ENCODE measurements at regions not wholly inside any gene's neighbourhood (a gene's known extent, or its start where the extent isn't known, plus 50 kb on each side); places are given as distances from the start of the nearest gene placed in this dataset.

- DNase-seq: no peak
These were observed 124.8 kb downstream of the TTC32 start for GRCh38 chr2:19776941-19777514.

- DNase-seq: no peak
These were observed 125.9 kb downstream of the TTC32 start for GRCh38 chr2:19775838-19776237.

- DNase-seq: no peak
These were observed 126.5 kb downstream of the TTC32 start for GRCh38 chr2:19775315-19775714.

GRCh38 chr2:19774805-19775176 is 127.0 kb downstream of the TTC32 start:
- no peak for DNase-seq

GRCh38 chr2:19772981-19773380 is 128.8 kb downstream of the TTC32 start:
- no peak for DNase-seq

- DNase-seq: no peak
These were observed 132.3 kb downstream of the TTC32 start for GRCh38 chr2:19769513-19769912.

- DNase-seq: no peak
These were observed 133.9 kb downstream of the TTC32 start for GRCh38 chr2:19767899-19768298.

- DNase-seq: no peak
These were observed 136.8 kb downstream of the TTC32 start for GRCh38 chr2:19764998-19765397.

- DNase-seq: no peak
These were observed 138.1 kb downstream of the TTC32 start for GRCh38 chr2:19763731-19764130.

GRCh38 chr2:19762959-19763605 is 138.7 kb downstream of the TTC32 start:
- DNase-seq: no peak

GRCh38 chr2:19762142-19762541 is 139.6 kb downstream of the TTC32 start:
- DNase-seq: no peak

- DNase-seq: no peak
These were observed 141.9 kb downstream of the TTC32 start for GRCh38 chr2:19759880-19760279.

- DNase-seq: no peak
These were observed 143.1 kb downstream of the TTC32 start for GRCh38 chr2:19758658-19759057.

- no peak for DNase-seq
These were observed 144.2 kb downstream of the TTC32 start for GRCh38 chr2:19757586-19757985.

- no peak for DNase-seq
These were observed 146.9 kb downstream of the TTC32 start for GRCh38 chr2:19754907-19755306.

GRCh38 chr2:19753818-19754217 is 148.0 kb downstream of the TTC32 start:
- DNase-seq: no peak

- no peak for DNase-seq
These were observed 148.5 kb downstream of the TTC32 start for GRCh38 chr2:19753314-19753713.

GRCh38 chr2:19752500-19752899 is 149.3 kb downstream of the TTC32 start:
- no peak for DNase-seq

- DNase-seq: no peak
These were observed 150.2 kb downstream of the TTC32 start for GRCh38 chr2:19751631-19752030.

GRCh38 chr2:19750136-19750535 is 151.6 kb downstream of the TTC32 start:
- DNase-seq: no peak

- no peak for DNase-seq
These were observed 152.3 kb downstream of the TTC32 start for GRCh38 chr2:19749507-19749836.

- no peak for DNase-seq
These were observed 152.9 kb downstream of the TTC32 start for GRCh38 chr2:19748711-19749506.

GRCh38 chr2:19748073-19748375 is 153.8 kb downstream of the TTC32 start:
- no peak for DNase-seq

- DNase-seq: no peak
These were observed 154.3 kb downstream of the TTC32 start for GRCh38 chr2:19747310-19748072.

All from stimulated activated CD4-positive, alpha-beta T cell treated with anti-CD3 and anti-CD28 coated beads, Interleukin-1b, Interleukin-23, amount 100 ng/mL, for 48 hours (primary cell).